Sigmoid colon (tissue), 4 donors: ENCODE measurements at regions not wholly inside any gene's neighbourhood (a gene's known extent, or its start where the extent isn't known, plus 50 kb on each side); places are given as distances from the start of the nearest gene placed in this dataset.

Experiments used
- CTCF ChIP-seq, 4 experiments: fragments of 450-650 bp in 3 of 4; fragments of 200-600 bp in 1 of 4; IDR thresholded peaks; one replicate each; pipeline ENCODE4 v1.5.1; 2016 to 2019; ENCODE audit warnings: antibody characterized with exemption in 4 of 4, mild to moderate bottlenecking in 3 of 4, moderate library complexity in 2 of 4
- EP300 ChIP-seq, 4 donors: sonication (generic); formaldehyde crosslinking; IDR thresholded peaks; one replicate each; pipeline ENCODE4 v1.6.1; 2017; ENCODE audit warnings: antibody characterized with exemption in 4 of 4

DNA sequence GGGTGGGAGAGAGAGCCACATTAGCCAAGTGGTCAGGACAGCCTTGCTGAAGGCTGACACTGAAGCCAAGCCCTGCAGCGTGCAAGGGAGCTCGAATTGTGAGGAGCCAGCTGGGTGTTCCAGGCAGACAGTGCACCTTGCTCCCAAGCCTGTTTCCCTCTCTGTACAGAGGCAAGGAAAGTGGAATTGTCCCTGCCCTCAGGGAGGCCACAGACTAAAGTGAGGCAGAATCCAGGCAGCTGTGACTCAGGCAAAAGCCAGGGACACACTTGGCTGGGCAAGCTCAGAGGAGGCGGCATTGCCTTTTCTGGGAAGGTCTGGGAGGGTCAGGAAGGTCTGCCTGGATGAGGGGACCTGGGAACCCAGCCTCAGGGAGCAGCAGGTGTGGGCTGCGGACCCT, 50.2 kb upstream of the LMX1B start:
- TF ChIP-seq EP300 (IDR thresholded peaks at IDR 0.05) (no peak), CTCF (IDR thresholded peaks at IDR 0.05) (no peak)
